Glutamatergic neuron (in vitro differentiated cells): ENCODE measurements at regions not wholly inside any gene's neighbourhood (a gene's known extent, or its start where the extent isn't known, plus 50 kb on each side); places are given as distances from the start of the nearest gene placed in this dataset.

Experiments used
- DNase-seq: peaks from one replicate; pipeline ENCODE4 v3.0.0; 2022
- H3K27ac Mint-ChIP-seq: one replicate; pipeline ENCODE4 v1.8.0; 2020; ENCODE audit warnings: mild to moderate bottlenecking, mixed read lengths, inconsistent platforms; ENCODE audit not compliant: unreplicated experiment
- H3K27me3 Mint-ChIP-seq: one replicate; pipeline ENCODE4 v1.8.0; 2020; ENCODE audit warnings: mild to moderate bottlenecking, moderate library complexity, mixed read lengths, inconsistent platforms; ENCODE audit not compliant: unreplicated experiment
- H3K36me3 Mint-ChIP-seq: one replicate; pipeline ENCODE4 v1.8.0; 2020; ENCODE audit warnings: mild to moderate bottlenecking, mixed read lengths, inconsistent platforms; ENCODE audit not compliant: unreplicated experiment
- H3K4me1 Mint-ChIP-seq: one replicate; pipeline ENCODE4 v1.8.0; 2020; ENCODE audit warnings: mild to moderate bottlenecking, low read depth, mixed read lengths, inconsistent platforms; ENCODE audit not compliant: unreplicated experiment
- H3K4me3 Mint-ChIP-seq: one replicate; pipeline ENCODE4 v1.8.0; 2020; ENCODE audit warnings: mild to moderate bottlenecking, mixed read lengths, inconsistent platforms; ENCODE audit not compliant: unreplicated experiment
- H3K9me3 Mint-ChIP-seq: one replicate; pipeline ENCODE4 v1.8.0; 2020; ENCODE audit warnings: mild to moderate bottlenecking, moderate library complexity, mixed read lengths, inconsistent platforms; ENCODE audit not compliant: unreplicated experiment
- CTCF ChIP-seq: fragments of 200-600 bp; sonication (generic); IDR thresholded peaks from one replicate; pipeline ENCODE4 v1.5.0; 2021; ENCODE audit not compliant: partially characterized antibody, unreplicated experiment

GRCh38 chr13:47294691-47295090 is 397.8 kb upstream of the HTR2A start:
- DNase-seq = no peak
- TF ChIP-seq CTCF = no peak
- Mint-ChIP-seq H3K27me3 (no peaks in the 10 kb centered on the region), H3K9me3 (no peaks in the 10 kb centered on the region), H3K4me1 (no peaks in the 10 kb centered on the region), H3K36me3 (no peaks in the 10 kb centered on the region), H3K27ac (no peak overlapping the region), H3K4me3 (no peak overlapping the region)

GRCh38 chr13:47291107-47291656 is 394.3 kb upstream of the HTR2A start:
- Mint-ChIP-seq H3K36me3 (no peaks in the 10 kb centered on the region), H3K9me3 (no peaks in the 10 kb centered on the region), H3K4me1 (no peaks in the 10 kb centered on the region), H3K27me3 (no peaks in the 10 kb centered on the region), H3K4me3 (no peak overlapping the region), H3K27ac (no peak overlapping the region)
- TF ChIP-seq CTCF = no peak
- DNase-seq = no peak

- Mint-ChIP-seq H3K4me1 (no peaks in the 10 kb centered on the region), H3K27me3 (no peaks in the 10 kb centered on the region), H3K9me3 (no peaks in the 10 kb centered on the region), H3K36me3 (no peaks in the 10 kb centered on the region), H3K27ac (no peak overlapping the region), H3K4me3 (no peak overlapping the region)
- DNase-seq = no peak
- no peak for TF ChIP-seq CTCF
Observed at GRCh38 chr13:47289567-47289966, 392.7 kb upstream of the HTR2A start.

- H3K27ac Mint-ChIP-seq = no peak overlapping the region
- no peaks in the 10 kb centered on the region for H3K27me3 Mint-ChIP-seq
Observed at GRCh38 chr13:47288546-47288945, 391.7 kb upstream of the HTR2A start.

GRCh38 chr13:47287291-47287751 is 390.5 kb upstream of the HTR2A start:
- no peak for DNase-seq
- Mint-ChIP-seq H3K9me3 (no peaks in the 10 kb centered on the region), H3K4me1 (no peaks in the 10 kb centered on the region), H3K4me3 (no peak overlapping the region), H3K36me3 (no peaks in the 10 kb centered on the region), H3K27ac (no peak overlapping the region), H3K27me3 (no peaks in the 10 kb centered on the region)
- no peak for TF ChIP-seq CTCF

More at GRCh38 chr13:47288546-47288945, 391.7 kb upstream of the HTR2A start:
- DNase-seq = no peak
- no peaks in the 10 kb centered on the region for H3K4me1 Mint-ChIP-seq
- H3K4me3 Mint-ChIP-seq = no peak overlapping the region
- no peaks in the 10 kb centered on the region for H3K9me3 Mint-ChIP-seq
- TF ChIP-seq CTCF = no peak
- H3K36me3 Mint-ChIP-seq = no peaks in the 10 kb centered on the region
